Panc1 (cell line): ENCODE measurements at regions not wholly inside any gene's neighbourhood (a gene's known extent, or its start where the extent isn't known, plus 50 kb on each side); places are given as distances from the start of the nearest gene placed in this dataset.

Source experiments
- ATAC-seq: fragments of 200-7000 bp; cut with Tn5 transposase; 2 replicates; pipeline ENCODE4 v1.9.1; 2020; ENCODE audit warnings: mild to moderate bottlenecking, moderate library complexity
- BruUV-seq: library from RNA; stranded (reverse); fragments of 400-500 nt; replicated peaks from 2 replicates; lab custom pipeline; 2021; lab: Mats Ljungman, UMichigan
- CTCF ChIA-PET: fragments of 300-600 bp; sonication (Branson Sonifier 250); formaldehyde crosslinking; loops from one replicate; lab custom pipeline; 2022; ENCODE audit warnings: antibody characterized with exemption; lab: Charles Lee
- POLR2A ChIA-PET: fragments of 300-600 bp; sonication (Branson Sonifier 250); formaldehyde crosslinking; loops from one replicate; lab custom pipeline; 2022; ENCODE audit warnings: antibody characterized with exemption; lab: Charles Lee
- DNase-seq: peaks from one replicate; pipeline ENCODE4 v3.0.0-alpha.2; 2010; ENCODE audit warnings: low read depth, low spot score
- H3K27ac ChIP-seq: 2 replicates; pipeline ENCODE4 v1.5.1; 2011; ENCODE audit warnings: mild to moderate bottlenecking, low read length, inconsistent platforms
- H3K27me3 ChIP-seq: fragments of 200-500 bp; sonication (Bioruptor generic); 2 replicates; pipeline ENCODE4 v1.6.0; 2014; ENCODE audit warnings: low read length, inconsistent platforms; ENCODE audit not compliant: control insufficient read depth, insufficient read depth
- H3K36me3 ChIP-seq: fragments of 200-500 bp; sonication (Bioruptor generic); 2 replicates; pipeline ENCODE4 v1.5.1; 2014; ENCODE audit warnings: inconsistent platforms, mild to moderate bottlenecking, low read length, moderate library complexity; ENCODE audit not compliant: control insufficient read depth, insufficient read depth
- H3K4me1 ChIP-seq: 2 replicates; pipeline ENCODE4 v1.5.1; 2011; ENCODE audit warnings: inconsistent platforms, mild to moderate bottlenecking, low read length, moderate library complexity; ENCODE audit not compliant: control insufficient read depth, insufficient read depth
- H3K4me3 ChIP-seq, 2 experiments: 2 replicates each; pipeline ENCODE4 v1.5.1; 2011 to 2012; ENCODE audit warnings: low read depth in 2 of 2, low read length in 2 of 2, mild to moderate bottlenecking in 2 of 2, inconsistent platforms in 1 of 2, moderate library complexity in 1 of 2
- H3K9me3 ChIP-seq: fragments of 200-500 bp; sonication (Bioruptor generic); 2 replicates; pipeline ENCODE4 v1.5.1; 2014; ENCODE audit warnings: low read depth, mild to moderate bottlenecking, inconsistent platforms, low read length, moderate library complexity; ENCODE audit not compliant: control insufficient read depth, insufficient read depth
- POLR2AphosphoS5 ChIP-seq: IDR thresholded peaks from 2 replicates; pipeline ENCODE4 v1.6.1; 2012; ENCODE audit warnings: mild to moderate bottlenecking, low read depth, low read length, moderate library complexity
- REST ChIP-seq, 2 experiments: IDR thresholded peaks; 2 replicates each; pipeline ENCODE4 v1.6.1; 2011 to 2012; ENCODE audit warnings: low read depth in 2 of 2, control low read depth in 1 of 2, low read length in 1 of 2, mild to moderate bottlenecking in 1 of 2, moderate library complexity in 1 of 2; ENCODE audit not compliant: insufficient read depth in 1 of 2
- SIN3A ChIP-seq: IDR thresholded peaks from 2 replicates; pipeline ENCODE4 v1.6.1; 2012; ENCODE audit warnings: low read depth, mild to moderate bottlenecking, low read length, moderate library complexity, borderline replicate concordance; ENCODE audit not compliant: insufficient read depth
- TCF7L2 ChIP-seq: IDR thresholded peaks from 2 replicates; pipeline ENCODE4 v1.6.1; 2011; ENCODE audit warnings: mild to moderate bottlenecking, low read depth, low read length, inconsistent platforms
- in situ Hi-C: cut with HindIII; loops from 2 replicates; pipeline ENCODE4 v1.10.0; 2016; ENCODE audit warnings: low sequenced_read_pairs, low pct_unique_long_range_greater_than_20kb
- intact Hi-C: fragments of 100-400 bp; cut with micrococcal nuclease; formaldehyde crosslinking; loops from one replicate; pipeline ENCODE4 v1.10.0; 2022; ENCODE audit not compliant: unreplicated experiment
- TF ChIP-seq, protein P1 (sequence below): fragments of 450-650 bp; IDR thresholded peaks from 2 replicates; pipeline ENCODE4 v1.5.1; 2017; ENCODE audit warnings: mild to moderate bottlenecking

- no TSS peak for BruUV-seq
- Histone ChIP-seq H3K27ac (no peak overlapping the region), H3K4me1 (peaks cover 4% of the 10 kb centered on the region; the same call in 1 of the 2 replicates), H3K9me3 (no peaks in the 10 kb centered on the region), H3K4me3 (no peak overlapping the region), H3K27me3 (no peaks in the 10 kb centered on the region), H3K36me3 (no peaks in the 10 kb centered on the region)
- intact Hi-C loops: no loop called here
- ATAC-seq (no peak), DNase-seq (no peak)
- TF ChIP-seq REST (IDR thresholded peaks at IDR 0.05; ENCODE audit: insufficient read depth in 1 of 2, low read depth in 2 of 2, low read length in 1 of 2): no peak
- TF ChIP-seq, protein P1, sequence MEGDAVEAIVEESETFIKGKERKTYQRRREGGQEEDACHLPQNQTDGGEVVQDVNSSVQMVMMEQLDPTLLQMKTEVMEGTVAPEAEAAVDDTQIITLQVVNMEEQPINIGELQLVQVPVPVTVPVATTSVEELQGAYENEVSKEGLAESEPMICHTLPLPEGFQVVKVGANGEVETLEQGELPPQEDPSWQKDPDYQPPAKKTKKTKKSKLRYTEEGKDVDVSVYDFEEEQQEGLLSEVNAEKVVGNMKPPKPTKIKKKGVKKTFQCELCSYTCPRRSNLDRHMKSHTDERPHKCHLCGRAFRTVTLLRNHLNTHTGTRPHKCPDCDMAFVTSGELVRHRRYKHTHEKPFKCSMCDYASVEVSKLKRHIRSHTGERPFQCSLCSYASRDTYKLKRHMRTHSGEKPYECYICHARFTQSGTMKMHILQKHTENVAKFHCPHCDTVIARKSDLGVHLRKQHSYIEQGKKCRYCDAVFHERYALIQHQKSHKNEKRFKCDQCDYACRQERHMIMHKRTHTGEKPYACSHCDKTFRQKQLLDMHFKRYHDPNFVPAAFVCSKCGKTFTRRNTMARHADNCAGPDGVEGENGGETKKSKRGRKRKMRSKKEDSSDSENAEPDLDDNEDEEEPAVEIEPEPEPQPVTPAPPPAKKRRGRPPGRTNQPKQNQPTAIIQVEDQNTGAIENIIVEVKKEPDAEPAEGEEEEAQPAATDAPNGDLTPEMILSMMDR: no peak
- no peak for TF ChIP-seq SIN3A
- no peak for TF ChIP-seq TCF7L2
- no peak for TF ChIP-seq POLR2AphosphoS5
- ChIA-PET POLR2A (interaction anchor here (0.6 kb wide), 1 partner anchor 755 kb away, joined by 3 read pairs; no protein-coding TSS in a partner anchor), CTCF (no interaction called here)
- in situ Hi-C loops: no loop called here
Measured at GRCh38 chr6:158913580-158913979, 86.4 kb downstream of the RSPH3 start.

- no peaks in the 10 kb centered on the region for H3K36me3 ChIP-seq
- H3K27ac ChIP-seq: no peak overlapping the region
- ATAC-seq (no peak), DNase-seq (no peak)
- TF ChIP-seq TCF7L2: no peak
- in situ Hi-C loops (no loop called here), intact Hi-C loops (no loop called here)
- no peaks in the 10 kb centered on the region for H3K27me3 ChIP-seq
- BruUV-seq: no TSS peak
- no peak overlapping the region for H3K4me3 ChIP-seq
- CTCF ChIA-PET: no interaction called here
- POLR2A ChIA-PET: no interaction called here
- H3K9me3 ChIP-seq: no peaks in the 10 kb centered on the region
- peaks cover 3% of the 10 kb centered on the region; the same call in 1 of the 2 replicates for H3K4me1 ChIP-seq
Measured at GRCh38 chr6:158912655-158913054, 87.3 kb downstream of the RSPH3 start.

DNA sequence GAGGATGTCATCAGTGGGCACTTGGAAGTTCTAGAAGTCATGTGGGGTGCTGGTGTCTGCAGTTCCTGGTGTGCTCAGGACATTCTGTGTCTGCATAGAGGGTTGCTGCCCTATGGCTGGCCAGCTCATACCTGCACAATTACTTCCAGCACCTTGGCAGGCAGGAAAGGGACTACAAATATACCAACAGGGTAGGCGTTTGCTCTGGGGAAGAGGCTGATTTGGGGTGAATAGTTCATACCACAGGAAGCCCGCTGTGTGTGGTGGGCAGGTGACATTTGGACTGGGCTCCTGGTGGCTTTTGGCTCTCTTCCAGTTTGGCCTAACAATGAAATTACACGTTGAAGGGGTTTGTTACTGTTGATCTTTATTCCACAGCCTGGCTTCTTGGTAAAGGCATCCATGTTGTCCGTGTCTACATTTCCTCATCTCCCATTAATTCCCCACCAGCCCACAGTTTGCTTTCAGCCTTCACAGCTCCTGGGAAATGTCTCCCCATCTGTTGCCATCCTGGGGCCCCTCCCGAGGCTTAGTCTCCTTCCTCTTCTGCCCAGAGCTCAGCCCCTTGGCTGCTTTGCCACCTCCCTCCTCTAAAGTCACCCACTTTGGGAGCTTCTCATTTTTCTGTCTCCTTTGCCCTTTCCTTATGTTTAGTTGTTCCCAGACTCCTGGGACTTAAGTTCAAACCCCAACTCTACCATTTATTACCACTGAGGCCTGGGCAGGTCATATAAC lies 88.1 kb downstream of the RSPH3 start:
- no TSS peak for BruUV-seq
- intact Hi-C loops (no loop called here), in situ Hi-C loops (no loop called here)
- no peak overlapping the region; the same call in 1 of the 2 replicates for H3K27ac ChIP-seq
- H3K4me3 ChIP-seq: no peak overlapping the region
- TF ChIP-seq REST (IDR thresholded peaks at IDR 0.05; ENCODE audit: insufficient read depth in 1 of 2, low read depth in 2 of 2, low read length in 1 of 2) (no peak), POLR2AphosphoS5 (no peak), SIN3A (no peak), TCF7L2 (no peak)
- TF ChIP-seq, protein P1: no peak
- CTCF ChIA-PET: no interaction called here
- H3K36me3 ChIP-seq: no peaks in the 10 kb centered on the region
- no peaks in the 10 kb centered on the region for H3K9me3 ChIP-seq
- ATAC-seq: peak; percentile 68
- no peaks in the 10 kb centered on the region for H3K27me3 ChIP-seq
- H3K4me1 ChIP-seq: no peaks in the 10 kb centered on the region; the same call in 1 of the 2 replicates
- no peak for DNase-seq
- POLR2A ChIA-PET: no interaction called here
